Astrocyte (in vitro differentiated cells and primary cell): ENCODE measurements at regions not wholly inside any gene's neighbourhood (a gene's known extent, or its start where the extent isn't known, plus 50 kb on each side); places are given as distances from the start of the nearest gene placed in this dataset.

Experiments used
- DNase-seq: peaks from one replicate; pipeline ENCODE4 v3.0.0-alpha.2; 2010; ENCODE audit warnings: low read depth
- FAIRE-seq: peaks from 2 replicates; lab custom pipeline; 2011; peaks lifted over from hg19 to GRCh38; lab: Jason Lieb, UNC
- H2AFZ ChIP-seq: 2 replicates; pipeline ENCODE4 v1.6.0; 2012; ENCODE audit warnings: low read depth, low read length, inconsistent platforms
- H3K27ac ChIP-seq: 2 replicates; pipeline ENCODE4 v1.5.1; 2011; ENCODE audit warnings: low read depth, low read length, inconsistent platforms
- H3K27me3 ChIP-seq: 2 replicates; pipeline ENCODE4 v1.6.0; 2011; ENCODE audit warnings: low read length, inconsistent platforms; ENCODE audit not compliant: insufficient read depth
- H3K36me3 ChIP-seq: 2 replicates; pipeline ENCODE4 v1.5.1; 2011; ENCODE audit warnings: low read length, inconsistent platforms; ENCODE audit not compliant: insufficient read depth
- H3K4me1 ChIP-seq: 2 replicates; pipeline ENCODE4 v1.5.1; 2011; ENCODE audit warnings: low read length, inconsistent platforms; ENCODE audit not compliant: insufficient read depth
- H3K4me2 ChIP-seq: 2 replicates; pipeline ENCODE4 v1.6.0; 2012; ENCODE audit warnings: low read length, inconsistent platforms
- H3K4me3 ChIP-seq: 2 replicates; pipeline ENCODE4 v1.5.1; 2011; ENCODE audit warnings: low read depth, mild to moderate bottlenecking, low read length, inconsistent platforms; ENCODE audit not compliant: insufficient read depth
- H3K79me2 ChIP-seq: 2 replicates; pipeline ENCODE4 v1.6.0; 2012; ENCODE audit warnings: mild to moderate bottlenecking, low read length, inconsistent platforms; ENCODE audit not compliant: insufficient read depth
- H3K9ac ChIP-seq: 2 replicates; pipeline ENCODE4 v1.6.0; 2012; ENCODE audit warnings: mild to moderate bottlenecking, low read length, inconsistent platforms
- H3K9me3 ChIP-seq: 2 replicates; pipeline ENCODE4 v1.5.1; 2012; ENCODE audit warnings: low read depth, mild to moderate bottlenecking, low read length, inconsistent platforms; ENCODE audit not compliant: insufficient read depth
- H4K20me1 ChIP-seq: 2 replicates; pipeline ENCODE4 v1.6.0; 2012; ENCODE audit warnings: low read length, inconsistent platforms; ENCODE audit not compliant: insufficient read depth
- H3K27ac Mint-ChIP-seq: one replicate; pipeline ENCODE4 v1.8.0; 2021; ENCODE audit warnings: mild to moderate bottlenecking, mixed read lengths; ENCODE audit not compliant: unreplicated experiment
- H3K27me3 Mint-ChIP-seq: one replicate; pipeline ENCODE4 v1.8.0; 2021; ENCODE audit warnings: low read depth, mixed read lengths; ENCODE audit not compliant: unreplicated experiment
- H3K36me3 Mint-ChIP-seq: one replicate; pipeline ENCODE4 v1.8.0; 2021; ENCODE audit warnings: low read depth, mixed read lengths; ENCODE audit not compliant: unreplicated experiment
- H3K4me1 Mint-ChIP-seq: one replicate; pipeline ENCODE4 v1.8.0; 2021; ENCODE audit warnings: low read depth, mixed read lengths; ENCODE audit not compliant: unreplicated experiment
- H3K4me3 Mint-ChIP-seq: one replicate; pipeline ENCODE4 v1.8.0; 2021; ENCODE audit warnings: mild to moderate bottlenecking, moderate library complexity, mixed read lengths; ENCODE audit not compliant: unreplicated experiment
- H3K9me3 Mint-ChIP-seq: one replicate; pipeline ENCODE4 v1.8.0; 2021; ENCODE audit warnings: mild to moderate bottlenecking, mixed read lengths; ENCODE audit not compliant: unreplicated experiment
- EZH2 ChIP-seq: IDR thresholded peaks from 2 replicates; pipeline ENCODE4 v1.6.1; 2012; ENCODE audit warnings: mild to moderate bottlenecking, low read length, inconsistent platforms; ENCODE audit not compliant: insufficient read depth
- TF ChIP-seq, protein P1 (sequence below): IDR thresholded peaks from 2 replicates; pipeline ENCODE4 v1.5.1; 2011; ENCODE audit warnings: low read depth, mild to moderate bottlenecking, inconsistent platforms, low read length, moderate library complexity; ENCODE audit not compliant: insufficient read depth

DNA sequence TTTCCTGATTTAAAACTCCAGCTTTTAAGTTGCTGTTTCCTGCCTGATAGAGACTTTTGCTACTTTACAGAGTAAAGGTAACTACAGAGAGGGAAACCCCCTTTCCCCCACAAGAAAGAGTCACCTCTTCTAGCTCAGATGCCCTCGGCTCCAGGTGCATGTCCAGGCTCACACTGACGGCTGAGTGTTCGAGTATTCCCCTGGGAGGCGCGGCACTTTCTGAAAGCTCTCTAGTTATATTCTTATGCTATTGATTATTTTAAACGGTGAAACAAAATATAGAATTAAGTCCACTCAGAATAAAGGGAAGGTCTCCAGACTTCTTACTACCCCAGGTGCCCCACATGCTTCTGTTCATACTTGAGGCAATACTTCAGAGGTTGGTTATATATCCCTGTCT, 160.3 kb upstream of the FMN2 start:
- Histone ChIP-seq H3K4me2 (no peak overlapping the region), H3K79me2 (no peaks in the 10 kb centered on the region), H4K20me1 (no peaks in the 10 kb centered on the region), H2AFZ (no peak overlapping the region), H3K27ac (no peak overlapping the region), H3K9me3 (no peaks in the 10 kb centered on the region), H3K9ac (no peak overlapping the region), H3K4me3 (no peak overlapping the region), H3K4me1 (no peaks in the 10 kb centered on the region), H3K36me3 (no peaks in the 10 kb centered on the region), H3K27me3 (no peaks in the 10 kb centered on the region)
- DNase-seq: no peak
- Mint-ChIP-seq H3K27me3 (no peaks in the 10 kb centered on the region), H3K4me1 (no peaks in the 10 kb centered on the region), H3K9me3 (no peaks in the 10 kb centered on the region), H3K4me3 (no peak overlapping the region), H3K27ac (no peak overlapping the region), H3K36me3 (no peaks in the 10 kb centered on the region)
- no peak for TF ChIP-seq EZH2
- FAIRE-seq: no peak

DNA sequence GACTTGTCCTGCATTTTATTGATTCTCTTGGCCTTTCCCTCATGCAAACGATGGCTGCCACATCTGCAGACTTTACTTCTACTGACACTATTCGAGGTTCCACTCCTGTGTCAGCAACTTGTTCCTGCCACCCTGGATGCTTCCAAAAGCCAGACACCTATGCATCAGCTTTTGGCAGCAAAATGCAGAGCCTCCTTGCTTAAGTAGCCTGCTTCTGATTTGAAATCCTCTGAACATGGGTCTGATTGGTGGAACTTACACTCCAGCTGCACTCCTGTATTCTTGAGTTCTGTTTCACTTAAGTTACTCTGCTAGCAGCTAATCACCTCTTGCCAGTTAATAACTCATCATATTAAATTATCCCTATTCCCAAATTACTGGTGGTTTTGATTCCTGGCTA, 152.1 kb upstream of the FMN2 start:
- TF ChIP-seq, protein P1, sequence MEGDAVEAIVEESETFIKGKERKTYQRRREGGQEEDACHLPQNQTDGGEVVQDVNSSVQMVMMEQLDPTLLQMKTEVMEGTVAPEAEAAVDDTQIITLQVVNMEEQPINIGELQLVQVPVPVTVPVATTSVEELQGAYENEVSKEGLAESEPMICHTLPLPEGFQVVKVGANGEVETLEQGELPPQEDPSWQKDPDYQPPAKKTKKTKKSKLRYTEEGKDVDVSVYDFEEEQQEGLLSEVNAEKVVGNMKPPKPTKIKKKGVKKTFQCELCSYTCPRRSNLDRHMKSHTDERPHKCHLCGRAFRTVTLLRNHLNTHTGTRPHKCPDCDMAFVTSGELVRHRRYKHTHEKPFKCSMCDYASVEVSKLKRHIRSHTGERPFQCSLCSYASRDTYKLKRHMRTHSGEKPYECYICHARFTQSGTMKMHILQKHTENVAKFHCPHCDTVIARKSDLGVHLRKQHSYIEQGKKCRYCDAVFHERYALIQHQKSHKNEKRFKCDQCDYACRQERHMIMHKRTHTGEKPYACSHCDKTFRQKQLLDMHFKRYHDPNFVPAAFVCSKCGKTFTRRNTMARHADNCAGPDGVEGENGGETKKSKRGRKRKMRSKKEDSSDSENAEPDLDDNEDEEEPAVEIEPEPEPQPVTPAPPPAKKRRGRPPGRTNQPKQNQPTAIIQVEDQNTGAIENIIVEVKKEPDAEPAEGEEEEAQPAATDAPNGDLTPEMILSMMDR: no peak
- no peak for TF ChIP-seq EZH2
- H2AFZ ChIP-seq: peak overlapping the region; percentile 39
- H3K79me2 ChIP-seq: no peaks in the 10 kb centered on the region
- no peaks in the 10 kb centered on the region for H3K4me1 Mint-ChIP-seq
- no peaks in the 10 kb centered on the region for H3K36me3 ChIP-seq
- FAIRE-seq (no peak), DNase-seq (no peak)
- no peak overlapping the region for H3K4me3 Mint-ChIP-seq
- no peaks in the 10 kb centered on the region for H3K36me3 Mint-ChIP-seq
- no peak overlapping the region for H3K27ac ChIP-seq
- no peaks in the 10 kb centered on the region for H3K27me3 ChIP-seq
- no peaks in the 10 kb centered on the region for H4K20me1 ChIP-seq
- no peaks in the 10 kb centered on the region for H3K27me3 Mint-ChIP-seq
- no peak overlapping the region for H3K4me2 ChIP-seq
- H3K4me3 ChIP-seq: no peak overlapping the region
- no peak overlapping the region for H3K9ac ChIP-seq
- peaks cover 4% of the 10 kb centered on the region for H3K9me3 Mint-ChIP-seq
- H3K9me3 ChIP-seq: peaks cover 2% of the 10 kb centered on the region
- H3K27ac Mint-ChIP-seq: no peak overlapping the region
- no peaks in the 10 kb centered on the region for H3K4me1 ChIP-seq

DNA sequence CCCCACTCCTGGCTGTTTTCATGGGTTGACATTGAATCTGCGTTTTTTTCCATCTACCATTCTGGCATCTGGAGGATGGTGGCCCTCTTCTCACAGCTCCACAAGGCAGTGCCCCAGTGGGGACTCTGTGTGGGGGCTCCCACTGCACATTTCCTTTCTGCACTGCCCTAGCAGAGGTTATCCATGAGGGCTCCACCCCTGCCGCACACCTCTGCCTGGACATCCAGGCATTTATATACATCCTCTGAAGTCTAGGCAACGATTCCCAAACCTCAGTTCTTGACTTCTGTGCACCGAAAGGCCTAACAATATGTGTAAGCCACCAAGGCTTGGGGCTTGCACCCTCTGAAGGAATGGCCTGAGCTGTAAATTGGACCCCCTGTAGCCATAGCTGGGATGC, 147.9 kb upstream of the FMN2 start:
- Mint-ChIP-seq H3K4me1 (peaks cover 4% of the 10 kb centered on the region), H3K27ac (no peak overlapping the region), H3K36me3 (no peaks in the 10 kb centered on the region), H3K27me3 (no peaks in the 10 kb centered on the region), H3K4me3 (no peak overlapping the region), H3K9me3 (peaks cover 4% of the 10 kb centered on the region)
- H3K4me1 ChIP-seq: no peaks in the 10 kb centered on the region
- H3K79me2 ChIP-seq: no peaks in the 10 kb centered on the region
- H4K20me1 ChIP-seq: no peaks in the 10 kb centered on the region
- no peak overlapping the region for H3K4me3 ChIP-seq
- no peak overlapping the region for H3K27ac ChIP-seq
- no peak overlapping the region for H3K9ac ChIP-seq
- no peak for FAIRE-seq
- H3K27me3 ChIP-seq: no peaks in the 10 kb centered on the region
- no peaks in the 10 kb centered on the region for H3K36me3 ChIP-seq
- H3K4me2 ChIP-seq: no peak overlapping the region
- peaks cover 2% of the 10 kb centered on the region for H3K9me3 ChIP-seq
- no peak for DNase-seq
- H2AFZ ChIP-seq: no peak overlapping the region
- TF ChIP-seq, protein P1: no peak
- TF ChIP-seq EZH2: no peak
